PFSK-1 (cell line): ENCODE measurements at regions not wholly inside any gene's neighbourhood (a gene's known extent, or its start where the extent isn't known, plus 50 kb on each side); places are given as distances from the start of the nearest gene placed in this dataset.

ENCODE experiments used
- POLR2AphosphoS5 ChIP-seq: IDR thresholded peaks from 2 replicates; pipeline ENCODE4 v1.6.1; 2012; ENCODE audit warnings: low read depth, mild to moderate bottlenecking, control low read depth, low read length, moderate library complexity
- REST ChIP-seq, 2 experiments: IDR thresholded peaks; 2 replicates each; pipeline versions ENCODE4 v1.6.1 to v1.8.0; 2011 to 2012; ENCODE audit warnings: low read depth in 2 of 2, low read length in 2 of 2, control low read depth in 1 of 2, inconsistent platforms in 1 of 2, mild to moderate bottlenecking in 1 of 2, moderate library complexity in 1 of 2; ENCODE audit not compliant: insufficient read depth in 1 of 2
- SIN3A ChIP-seq: IDR thresholded peaks from 2 replicates; pipeline ENCODE4 v1.6.1; 2012; ENCODE audit warnings: mild to moderate bottlenecking, low read length, moderate library complexity, borderline replicate concordance; ENCODE audit not compliant: insufficient read depth
- TAF1 ChIP-seq: IDR thresholded peaks from 2 replicates; pipeline ENCODE4 v1.6.1; 2012; ENCODE audit warnings: low read length, control low read depth, borderline replicate concordance; ENCODE audit not compliant: insufficient read depth

- TF ChIP-seq POLR2AphosphoS5 (no peak), SIN3A (no peak), REST (IDR thresholded peaks at IDR 0.05; ENCODE audit: insufficient read depth in 1 of 2, low read depth in 2 of 2, low read length in 2 of 2) (no peak), TAF1 (no peak)
Observed at GRCh38 chr6:82744286-82745015, 321.2 kb downstream of the UBE3D start.
